A673 (cell line): ENCODE measurements at regions not wholly inside any gene's neighbourhood (a gene's known extent, or its start where the extent isn't known, plus 50 kb on each side); places are given as distances from the start of the nearest gene placed in this dataset. TPM values are rescaled to one million over a fixed set of nuclear protein-coding genes. Genes with fewer than 3 reads are reported as not detected.
"Not testable (repeated sequence)": the region's sequence is repeated elsewhere in the genome, so short reads cannot be mapped to it uniquely, and the experiment has no call there.

Experiments
- BruUV-seq: library from RNA; stranded (reverse); fragments of 400-500 nt; replicated peaks from 2 replicates; lab custom pipeline; 2021; lab: Mats Ljungman, UMichigan
- CTCF ChIA-PET: fragments of 300-600 bp; sonication (Branson Sonifier 250); formaldehyde crosslinking; loops from one replicate; lab custom pipeline; 2022; ENCODE audit warnings: antibody characterized with exemption; lab: Charles Lee
- POLR2A ChIA-PET: fragments of 300-600 bp; sonication (Branson Sonifier 250); formaldehyde crosslinking; loops from one replicate; lab custom pipeline; 2022; ENCODE audit warnings: antibody characterized with exemption; ENCODE audit not compliant: low non-redundant PET; lab: Charles Lee
- DNase-seq: peaks from one replicate; pipeline ENCODE4 v3.0.0-alpha.2; 2015; ENCODE audit warnings: low spot score
- H3K27ac ChIP-seq: fragments of 200-600 bp; sonication (generic); 2 replicates; pipeline ENCODE4 v1.5.1; 2016; ENCODE audit warnings: mixed run types, low read depth, mild to moderate bottlenecking, mixed read lengths, antibody characterized with exemption, low read length; ENCODE audit not compliant: poor library complexity, severe bottlenecking
- H3K27me3 ChIP-seq: fragments of 200-600 bp; sonication (generic); replicated peaks from 2 replicates; pipeline ENCODE4 v1.6.1; 2017; ENCODE audit warnings: mixed run types, low read depth, mild to moderate bottlenecking, mixed read lengths, antibody characterized with exemption, low read length; ENCODE audit not compliant: insufficient read depth, poor library complexity
- H3K36me3 ChIP-seq: fragments of 200-600 bp; sonication (generic); 2 replicates; pipeline ENCODE4 v1.6.1; 2016; ENCODE audit warnings: mixed run types, mild to moderate bottlenecking, mixed read lengths, antibody characterized with exemption, low read length; ENCODE audit not compliant: insufficient read depth, poor library complexity, severe bottlenecking
- H3K4me1 ChIP-seq: fragments of 200-600 bp; sonication (generic); 2 replicates; pipeline ENCODE4 v1.6.1; 2017; ENCODE audit warnings: mixed run types, mild to moderate bottlenecking, mixed read lengths, antibody characterized with exemption, low read length; ENCODE audit not compliant: insufficient read depth, poor library complexity, severe bottlenecking
- H3K4me3 ChIP-seq: fragments of 200-600 bp; sonication (generic); 2 replicates; pipeline ENCODE4 v1.5.1; 2016; ENCODE audit warnings: low read depth, mixed run types, mild to moderate bottlenecking, mixed read lengths, low read length; ENCODE audit not compliant: poor library complexity, severe bottlenecking
- H3K9me3 ChIP-seq: fragments of 200-600 bp; sonication (generic); 2 replicates; pipeline ENCODE4 v1.6.1; 2016; ENCODE audit warnings: mixed run types, low read depth, mild to moderate bottlenecking, mixed read lengths, antibody characterized with exemption, low read length; ENCODE audit not compliant: poor library complexity, severe bottlenecking
- intact Hi-C: fragments of 100-400 bp; cut with micrococcal nuclease; formaldehyde crosslinking; loops from one replicate; pipeline ENCODE4 v1.10.0; 2022; ENCODE audit not compliant: unreplicated experiment
- microRNA-seq: library from miRNA; unstranded; fragments of <30 nt; microRNA quantifications from one replicate; pipeline ENCODE4 v1.2.0, GENCODE V29; 2021

DNA sequence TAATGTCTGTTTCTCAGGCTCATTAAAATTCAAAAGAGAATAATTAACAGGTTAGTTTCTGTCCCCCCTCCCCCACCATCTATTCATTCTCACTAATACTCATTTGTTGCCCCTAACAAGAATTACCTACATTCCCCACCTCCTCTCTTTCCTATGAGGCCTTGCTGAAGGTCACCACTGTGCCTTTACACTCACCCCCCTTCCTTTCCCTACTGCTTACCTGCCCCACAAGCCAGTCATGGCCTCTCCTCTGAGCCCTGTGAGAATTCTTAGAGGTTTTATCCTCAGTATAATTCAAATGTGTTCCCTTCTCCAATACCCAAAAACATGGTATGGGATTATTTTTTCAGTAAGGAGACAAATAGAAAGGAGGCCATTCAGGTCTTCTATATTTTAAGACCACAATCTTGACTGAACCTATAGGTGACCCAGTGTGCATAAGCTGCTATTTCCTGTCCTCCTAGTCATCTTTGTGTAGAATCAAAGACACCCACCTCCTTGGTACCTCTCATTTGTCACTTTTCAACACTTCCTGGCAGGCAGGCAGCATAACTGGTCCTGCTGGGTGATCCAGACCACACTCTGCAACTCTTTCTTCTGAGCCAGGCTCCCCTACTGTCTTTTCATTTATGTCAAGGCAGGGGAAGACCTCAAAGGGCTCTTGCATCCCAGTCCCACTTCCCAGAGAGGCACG is 55.8 kb upstream of the PLGLB2 start:
- H3K9me3 ChIP-seq, BruUV-seq, H3K27ac ChIP-seq, POLR2A ChIA-PET, H3K4me1 ChIP-seq, H3K27me3 ChIP-seq, intact Hi-C loops, DNase-seq, H3K36me3 ChIP-seq, H3K4me3 ChIP-seq, CTCF ChIA-PET: not testable (repeated sequence)

DNA sequence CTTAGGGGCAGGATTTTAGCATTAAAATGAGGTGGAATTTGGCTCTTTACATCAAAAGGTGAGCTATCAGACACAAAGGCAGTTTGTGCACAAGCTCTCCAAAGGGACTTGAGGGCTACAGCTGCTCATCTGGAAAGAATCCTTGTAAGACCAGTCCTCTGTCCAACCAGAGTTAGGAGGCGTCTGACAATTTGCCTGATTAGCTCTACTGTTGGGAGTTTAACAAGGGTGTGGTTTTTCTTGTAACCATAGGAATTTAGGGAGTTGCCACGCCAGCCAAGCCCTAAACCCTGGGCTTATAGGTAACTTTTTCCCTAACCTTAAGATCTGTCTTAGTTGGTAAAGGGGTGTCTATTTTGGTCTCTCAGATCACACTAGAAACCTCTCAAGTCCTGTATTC is 55.0 kb upstream of the PLGLB2 start:
- H3K27ac ChIP-seq, POLR2A ChIA-PET, CTCF ChIA-PET, intact Hi-C loops, H3K4me1 ChIP-seq, H3K9me3 ChIP-seq, BruUV-seq, H3K4me3 ChIP-seq, H3K27me3 ChIP-seq, H3K36me3 ChIP-seq, DNase-seq: not testable (repeated sequence)

DNA sequence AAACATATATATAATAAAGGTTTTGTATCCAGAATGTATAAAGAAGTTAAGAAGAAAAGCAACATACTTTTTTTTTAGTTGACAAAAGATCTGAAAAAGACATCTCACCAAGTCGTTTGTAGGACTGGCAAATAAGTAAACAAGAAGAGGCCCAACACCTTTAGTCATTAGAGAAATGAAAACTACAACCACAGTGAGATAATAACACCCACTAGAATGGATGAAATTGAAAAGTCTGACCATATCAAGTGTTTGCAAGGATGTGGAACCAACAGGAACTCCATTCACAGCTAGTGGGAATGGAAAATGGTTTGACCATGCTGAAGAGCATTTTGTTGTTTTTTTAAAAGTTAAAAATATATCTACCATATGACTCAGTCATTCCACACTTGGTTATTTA is 54.0 kb upstream of the PLGLB2 start:
- H3K36me3 ChIP-seq, H3K4me3 ChIP-seq, POLR2A ChIA-PET, CTCF ChIA-PET, DNase-seq, intact Hi-C loops, BruUV-seq, H3K27me3 ChIP-seq, H3K27ac ChIP-seq, H3K9me3 ChIP-seq, H3K4me1 ChIP-seq: not testable (repeated sequence)

DNA sequence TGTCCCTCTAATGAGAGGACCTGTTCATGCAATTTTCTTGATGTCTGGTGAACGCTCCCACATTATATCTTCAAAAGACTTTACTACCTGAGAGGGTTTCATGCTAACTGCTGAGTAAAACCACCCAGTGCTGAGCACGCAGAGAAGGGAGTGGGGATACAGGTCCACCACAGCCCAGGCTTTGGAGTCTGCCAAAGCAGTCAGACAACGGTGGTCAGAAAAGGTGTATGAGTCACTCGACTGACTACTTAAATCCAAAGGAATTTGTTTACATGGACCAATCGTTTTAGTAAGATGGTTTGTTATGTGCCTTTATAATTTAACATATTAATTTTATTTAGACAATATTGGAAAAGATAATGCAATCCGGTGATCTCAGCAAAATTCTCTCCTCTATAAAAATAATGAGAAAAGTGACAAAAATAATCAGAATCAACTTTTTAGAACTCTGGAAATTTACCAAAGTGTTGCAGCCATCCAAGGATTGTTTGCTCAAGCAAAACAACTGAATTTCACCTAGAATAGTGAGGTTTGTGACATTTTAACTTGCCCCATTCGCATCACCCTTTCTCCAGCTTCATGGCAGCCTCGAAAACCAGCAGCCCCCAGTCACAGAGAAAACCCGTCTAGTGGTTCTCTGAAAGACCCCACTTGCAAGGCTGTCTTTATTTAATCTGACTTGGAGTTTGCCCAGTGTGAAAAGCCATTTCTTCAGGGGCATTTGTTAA is 52.1 kb upstream of the PLGLB2 start:
- H3K27ac ChIP-seq, intact Hi-C loops, H3K36me3 ChIP-seq, H3K4me3 ChIP-seq, H3K27me3 ChIP-seq, POLR2A ChIA-PET, CTCF ChIA-PET, DNase-seq, H3K4me1 ChIP-seq, H3K9me3 ChIP-seq, BruUV-seq: not testable (repeated sequence)

Small RNAs in the stretch of these regions (microRNA-seq; reads per million reads assigned to microRNA genes)
- not detected for gene MIR4771-1
